Lower leg skin (tissue), 3 donors: ENCODE measurements at regions not wholly inside any gene's neighbourhood (a gene's known extent, or its start where the extent isn't known, plus 50 kb on each side); places are given as distances from the start of the nearest gene placed in this dataset.

Source experiments
- POLR2A ChIP-seq, 2 donors: fragments of 450-650 bp; IDR thresholded peaks; one replicate each; pipeline ENCODE4 v1.6.1; 2016 to 2017; ENCODE audit warnings: antibody characterized with exemption in 2 of 2, mild to moderate bottlenecking in 1 of 2, moderate library complexity in 1 of 2
- TF ChIP-seq, protein P1 (sequence below), 3 donors: fragments of 450-650 bp; IDR thresholded peaks; one replicate each; pipeline ENCODE4 v1.5.1; 2016; ENCODE audit warnings: antibody characterized with exemption in 3 of 3, mild to moderate bottlenecking in 3 of 3, moderate library complexity in 2 of 3

DNA sequence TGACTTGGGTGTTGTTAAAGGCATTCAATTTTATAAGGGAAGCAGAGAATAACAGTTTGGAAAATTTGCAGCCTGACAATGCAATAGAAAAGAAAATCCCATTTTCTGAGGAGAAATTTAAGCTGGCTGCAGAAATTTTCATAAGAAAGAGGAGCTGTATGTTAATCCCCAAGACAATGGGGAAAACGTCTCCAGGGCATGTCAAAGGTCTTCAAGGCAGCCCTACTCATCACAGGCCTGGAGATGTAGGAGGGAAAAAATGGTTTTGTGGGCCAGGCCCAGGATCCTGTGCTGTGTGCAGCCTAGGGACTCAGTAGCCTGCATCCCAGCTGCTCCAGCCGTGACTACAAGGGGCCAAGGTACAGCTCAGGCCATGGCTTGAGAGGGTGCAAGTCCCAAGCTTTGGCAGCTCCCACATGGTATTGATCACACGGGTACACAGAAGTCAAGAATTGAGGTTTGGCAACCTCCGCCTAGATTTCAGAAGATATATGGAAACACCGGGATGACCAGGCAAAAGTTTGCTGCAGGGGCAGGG, 846.4 kb downstream of the C12orf50 start:
- TF ChIP-seq, protein P1, sequence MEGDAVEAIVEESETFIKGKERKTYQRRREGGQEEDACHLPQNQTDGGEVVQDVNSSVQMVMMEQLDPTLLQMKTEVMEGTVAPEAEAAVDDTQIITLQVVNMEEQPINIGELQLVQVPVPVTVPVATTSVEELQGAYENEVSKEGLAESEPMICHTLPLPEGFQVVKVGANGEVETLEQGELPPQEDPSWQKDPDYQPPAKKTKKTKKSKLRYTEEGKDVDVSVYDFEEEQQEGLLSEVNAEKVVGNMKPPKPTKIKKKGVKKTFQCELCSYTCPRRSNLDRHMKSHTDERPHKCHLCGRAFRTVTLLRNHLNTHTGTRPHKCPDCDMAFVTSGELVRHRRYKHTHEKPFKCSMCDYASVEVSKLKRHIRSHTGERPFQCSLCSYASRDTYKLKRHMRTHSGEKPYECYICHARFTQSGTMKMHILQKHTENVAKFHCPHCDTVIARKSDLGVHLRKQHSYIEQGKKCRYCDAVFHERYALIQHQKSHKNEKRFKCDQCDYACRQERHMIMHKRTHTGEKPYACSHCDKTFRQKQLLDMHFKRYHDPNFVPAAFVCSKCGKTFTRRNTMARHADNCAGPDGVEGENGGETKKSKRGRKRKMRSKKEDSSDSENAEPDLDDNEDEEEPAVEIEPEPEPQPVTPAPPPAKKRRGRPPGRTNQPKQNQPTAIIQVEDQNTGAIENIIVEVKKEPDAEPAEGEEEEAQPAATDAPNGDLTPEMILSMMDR (IDR thresholded peaks at IDR 0.05): no peak
- TF ChIP-seq POLR2A (IDR thresholded peaks at IDR 0.05): no peak
